ENCODE measurements at regions not wholly inside any gene's neighbourhood (a gene's known extent, or its start where the extent isn't known, plus 50 kb on each side); places are given as distances from the start of the nearest gene placed in this dataset.

DNA sequence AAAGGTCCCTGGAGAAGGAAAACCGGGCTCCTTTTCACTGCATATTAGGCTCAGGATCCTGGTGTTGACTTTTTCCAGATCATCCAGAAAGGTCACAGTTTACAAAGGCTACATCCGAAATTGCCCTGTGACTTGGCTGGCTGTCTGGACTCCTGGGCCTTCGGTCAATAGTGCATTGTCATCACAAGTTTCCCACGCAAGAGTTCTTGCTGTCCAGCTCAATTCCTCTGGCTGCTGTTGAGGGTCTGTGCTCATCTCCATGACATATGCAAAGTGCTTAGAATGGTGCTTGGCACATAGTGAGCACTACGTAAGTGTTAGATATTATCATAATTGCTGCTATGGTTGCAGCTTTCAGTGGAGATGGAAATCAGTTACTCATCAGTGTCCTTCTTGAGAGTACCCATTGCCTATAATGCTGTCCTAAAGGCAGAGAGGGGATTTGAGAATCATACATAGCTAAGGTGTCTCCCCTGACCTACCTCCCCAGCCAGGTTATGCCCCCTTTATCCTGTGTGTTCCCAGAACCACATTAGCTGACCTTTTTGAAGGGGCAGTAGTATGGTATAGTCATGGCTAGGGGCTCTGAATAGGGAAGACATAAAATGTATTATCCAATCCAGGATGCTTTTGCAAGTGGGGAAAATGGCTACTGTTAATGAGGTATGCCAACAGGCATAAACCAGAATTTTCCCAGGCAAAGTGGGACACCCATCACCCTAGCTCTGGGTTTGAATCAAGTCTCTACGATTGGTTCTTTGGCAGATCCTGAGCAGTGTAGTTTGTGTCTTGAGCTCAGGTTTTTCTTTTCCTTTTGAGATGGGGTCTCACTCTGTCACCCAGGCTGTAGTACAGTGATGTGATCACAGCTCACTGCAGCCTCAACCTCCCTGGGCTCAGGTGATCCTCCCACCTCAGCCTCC, 132.0 kb upstream of the CCND2 start (continued):
- no peak for TF ChIP-seq CEBPB (IDR thresholded peaks at IDR 0.05; ENCODE audit: borderline replicate concordance in 1 of 2, low read depth in 2 of 2, low read length in 2 of 2)
- no peak for TF ChIP-seq MTA3 (IDR thresholded peaks at IDR 0.05; ENCODE audit: borderline replicate concordance, low read length)
- TF ChIP-seq ZNF622 (IDR thresholded peaks at IDR 0.05), result no peak
- TF ChIP-seq IRF4 (IDR thresholded peaks at IDR 0.05; ENCODE audit: low read depth, low read length), result no peak
- TF ChIP-seq NR2F1 (conservative IDR thresholded peaks at IDR 0.05), result peak; percentile 66
- TF ChIP-seq HDAC2 (IDR thresholded peaks at IDR 0.05), result no peak
- no peak for TF ChIP-seq ESRRA (IDR thresholded peaks at IDR 0.05; ENCODE audit: low read length)
- no peak for TF ChIP-seq DPF2 (IDR thresholded peaks at IDR 0.05)
- TF ChIP-seq, protein P1, sequence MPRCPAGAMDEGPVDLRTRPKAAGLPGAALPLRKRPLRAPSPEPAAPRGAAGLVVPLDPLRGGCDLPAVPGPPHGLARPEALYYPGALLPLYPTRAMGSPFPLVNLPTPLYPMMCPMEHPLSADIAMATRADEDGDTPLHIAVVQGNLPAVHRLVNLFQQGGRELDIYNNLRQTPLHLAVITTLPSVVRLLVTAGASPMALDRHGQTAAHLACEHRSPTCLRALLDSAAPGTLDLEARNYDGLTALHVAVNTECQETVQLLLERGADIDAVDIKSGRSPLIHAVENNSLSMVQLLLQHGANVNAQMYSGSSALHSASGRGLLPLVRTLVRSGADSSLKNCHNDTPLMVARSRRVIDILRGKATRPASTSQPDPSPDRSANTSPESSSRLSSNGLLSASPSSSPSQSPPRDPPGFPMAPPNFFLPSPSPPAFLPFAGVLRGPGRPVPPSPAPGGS (IDR thresholded peaks at IDR 0.05; ENCODE audit: borderline replicate concordance, insufficient read depth, low read depth, low read length, poor library complexity, severe bottlenecking), result no peak
- TF ChIP-seq SMAD5 (IDR thresholded peaks at IDR 0.05; ENCODE audit: low read depth), result no peak
- TF ChIP-seq NBN (IDR thresholded peaks at IDR 0.05), result no peak
- TF ChIP-seq GABPA (IDR thresholded peaks at IDR 0.05; ENCODE audit: low read depth), result no peak
